ENCODE measurements at regions not wholly inside any gene's neighbourhood (a gene's known extent, or its start where the extent isn't known, plus 50 kb on each side); places are given as distances from the start of the nearest gene placed in this dataset.

GRCh38 chr6:166810864-166811263, 145.5 kb downstream of the RNASET2 start:
- TF ChIP-seq POLR2A (IDR thresholded peaks at IDR 0.05) (no peak), CTCF (IDR thresholded peaks at IDR 0.05) (no peak)
